Hematopoietic multipotent progenitor cell treated with erythropoietin and hydrocortisone succinate and interleukin-3 and kit ligand, for 6 days (in vitro differentiated cells): ENCODE measurements at regions not wholly inside any gene's neighbourhood (a gene's known extent, or its start where the extent isn't known, plus 50 kb on each side); places are given as distances from the start of the nearest gene placed in this dataset.
"Not testable (repeated sequence)": the region's sequence is repeated elsewhere in the genome, so short reads cannot be mapped to it uniquely, and the experiment has no call there.

Experiments
- DNase-seq: peaks from one replicate; pipeline ENCODE4 v3.0.0-alpha.2; 2015

- no peak for DNase-seq
Measured at GRCh38 chr2:102871707-102872106, 109.9 kb downstream of the TMEM182 start.

GRCh38 chr2:102872388-102872787, 110.6 kb downstream of the TMEM182 start:
- peak; percentile 16 for DNase-seq

GRCh38 chr2:102879513-102879912, 117.7 kb downstream of the TMEM182 start:
- not testable (repeated sequence) for DNase-seq

GRCh38 chr2:102880731-102881130, 118.9 kb downstream of the TMEM182 start:
- no peak for DNase-seq

GRCh38 chr2:102886216-102886893, 124.5 kb downstream of the TMEM182 start:
- no peak for DNase-seq

- no peak for DNase-seq
Measured at GRCh38 chr2:102888514-102888913, 126.7 kb downstream of the TMEM182 start.

GRCh38 chr2:102891296-102891695, 129.5 kb downstream of the TMEM182 start:
- peak; percentile 61 for DNase-seq

GRCh38 chr2:102892698-102893310, 131.0 kb downstream of the TMEM182 start:
- no peak for DNase-seq

- DNase-seq, result no peak
Measured at GRCh38 chr2:102893870-102894269, 132.0 kb downstream of the TMEM182 start.

GRCh38 chr2:102895376-102895775, 133.5 kb downstream of the TMEM182 start:
- DNase-seq, result peak; percentile 49

GRCh38 chr2:102909240-102909639, 147.4 kb downstream of the TMEM182 start:
- DNase-seq, result not testable (repeated sequence)

- no peak for DNase-seq
Measured at GRCh38 chr2:102910724-102911123, 148.9 kb downstream of the TMEM182 start.

- DNase-seq, result no peak
Measured at GRCh38 chr2:102915128-102915527, 153.3 kb downstream of the TMEM182 start.

- no peak for DNase-seq
Measured at GRCh38 chr2:102922321-102922720, 160.5 kb downstream of the TMEM182 start.

GRCh38 chr2:102925003-102925402, 163.2 kb downstream of the TMEM182 start:
- no peak for DNase-seq

- no peak for DNase-seq
Measured at GRCh38 chr2:102927854-102928267, 166.0 kb downstream of the TMEM182 start.

GRCh38 chr2:102929721-102930120, 167.9 kb downstream of the TMEM182 start:
- DNase-seq, result no peak

- DNase-seq, result no peak
Measured at GRCh38 chr2:102932501-102932900, 170.7 kb downstream of the TMEM182 start.

- DNase-seq, result no peak
Measured at GRCh38 chr2:102939207-102939606, 177.4 kb downstream of the TMEM182 start.

GRCh38 chr2:102940684-102941083, 178.9 kb downstream of the TMEM182 start:
- DNase-seq, result no peak

- no peak for DNase-seq
Measured at GRCh38 chr2:102942107-102942506, 180.3 kb downstream of the TMEM182 start.

GRCh38 chr2:102943251-102943650, 181.4 kb downstream of the TMEM182 start:
- DNase-seq, result no peak

- DNase-seq, result peak; percentile 2
Measured at GRCh38 chr2:102950371-102950946, 188.6 kb downstream of the TMEM182 start.

- DNase-seq, result peak; percentile 2
Measured at GRCh38 chr2:102951249-102951648, 189.4 kb downstream of the TMEM182 start.
